Osteoblast (primary cell): ENCODE measurements at regions not wholly inside any gene's neighbourhood (a gene's known extent, or its start where the extent isn't known, plus 50 kb on each side); places are given as distances from the start of the nearest gene placed in this dataset.
"Not testable (repeated sequence)": the region's sequence is repeated elsewhere in the genome, so short reads cannot be mapped to it uniquely, and the experiment has no call there.

Source experiments
- DNase-seq: peaks from one replicate; pipeline ENCODE4 v3.0.0; 2011; ENCODE audit warnings: low spot score, mixed read lengths; ENCODE audit not compliant: insufficient read length; ENCODE audit errors: missing footprints
- H2AFZ ChIP-seq: 2 replicates; pipeline ENCODE4 v1.6.0; 2011; ENCODE audit warnings: mild to moderate bottlenecking, low read length
- H3K27ac ChIP-seq: 2 replicates; pipeline ENCODE4 v1.5.1; 2011; ENCODE audit warnings: mild to moderate bottlenecking, low read depth, low read length, moderate library complexity
- H3K27me3 ChIP-seq: 2 replicates; pipeline ENCODE4 v1.6.0; 2012; ENCODE audit warnings: mild to moderate bottlenecking, control low read depth, inconsistent platforms, low read length, moderate library complexity; ENCODE audit not compliant: insufficient read depth
- H3K36me3 ChIP-seq: 2 replicates; pipeline ENCODE4 v1.5.1; 2011; ENCODE audit warnings: mild to moderate bottlenecking, low read length, control low read depth, moderate library complexity; ENCODE audit not compliant: insufficient read depth
- H3K4me1 ChIP-seq: 2 replicates; pipeline ENCODE4 v1.5.1; 2011; ENCODE audit warnings: mild to moderate bottlenecking, low read length, control low read depth, moderate library complexity; ENCODE audit not compliant: insufficient read depth
- H3K4me2 ChIP-seq: 2 replicates; pipeline ENCODE4 v1.6.0; 2011; ENCODE audit warnings: mild to moderate bottlenecking, low read length; ENCODE audit not compliant: insufficient read depth
- H3K4me3 ChIP-seq: fragments of 200-600 bp; sonication (generic); 3 replicates; pipeline ENCODE4 v1.5.1; 2012; ENCODE audit warnings: mild to moderate bottlenecking, low read length, inconsistent platforms; ENCODE audit not compliant: insufficient read depth
- H3K79me2 ChIP-seq: 2 replicates; pipeline ENCODE4 v1.6.0; 2012; ENCODE audit warnings: mild to moderate bottlenecking, low read length, control low read depth, inconsistent platforms; ENCODE audit not compliant: insufficient read depth
- H3K9me3 ChIP-seq: 2 replicates; pipeline ENCODE4 v1.5.1; 2011; ENCODE audit warnings: low read depth, low read length, control low read depth
- H4K20me1 ChIP-seq: 2 replicates; pipeline ENCODE4 v1.6.0; 2012; ENCODE audit warnings: mild to moderate bottlenecking, low read length, control low read depth; ENCODE audit not compliant: insufficient read depth
- CTCF ChIP-seq: IDR thresholded peaks from 2 replicates; pipeline ENCODE4 v1.5.1; 2011; ENCODE audit warnings: mild to moderate bottlenecking, low read depth, low read length, moderate library complexity; ENCODE audit errors: extremely low read depth

- no peak overlapping the region for H3K27ac ChIP-seq
- H4K20me1 ChIP-seq, result no peaks in the 10 kb centered on the region
- no peak for TF ChIP-seq CTCF
- no peaks in the 10 kb centered on the region for H3K4me1 ChIP-seq
- no peaks in the 10 kb centered on the region for H3K9me3 ChIP-seq
- no peaks in the 10 kb centered on the region for H3K27me3 ChIP-seq
- no peak overlapping the region for H2AFZ ChIP-seq
- no peak overlapping the region for H3K4me2 ChIP-seq
- DNase-seq, result no peak
- no peaks in the 10 kb centered on the region for H3K36me3 ChIP-seq
- H3K79me2 ChIP-seq, result no peaks in the 10 kb centered on the region
- H3K4me3 ChIP-seq, result no peak overlapping the region
These were observed 202.3 kb upstream of the STAC start for GRCh38 chr3:36178018-36178417.

DNA sequence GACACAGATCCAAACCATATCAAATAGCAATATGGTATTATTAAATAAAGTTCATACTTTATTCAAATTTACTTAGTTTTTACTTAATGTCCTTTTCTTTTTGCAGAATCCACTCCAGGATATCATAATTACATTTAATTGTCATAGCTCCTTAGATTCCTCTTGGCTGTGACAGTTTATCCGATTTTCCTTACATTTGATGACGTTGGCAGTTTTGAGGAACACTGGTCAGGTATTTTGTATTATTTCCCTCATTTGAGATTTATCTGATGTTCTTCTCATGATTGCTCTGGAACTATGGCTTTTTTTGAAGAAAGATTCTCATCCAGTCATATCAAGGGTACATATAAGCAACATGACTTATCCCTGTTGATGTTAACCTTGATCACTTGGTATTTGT is 198.3 kb upstream of the STAC start:
- H3K36me3 ChIP-seq, result no peaks in the 10 kb centered on the region
- TF ChIP-seq CTCF, result no peak
- H3K4me2 ChIP-seq, result no peak overlapping the region
- no peak overlapping the region for H3K4me3 ChIP-seq
- H3K27ac ChIP-seq, result no peak overlapping the region
- H3K4me1 ChIP-seq, result no peaks in the 10 kb centered on the region
- H2AFZ ChIP-seq, result no peak overlapping the region
- H3K9me3 ChIP-seq, result no peaks in the 10 kb centered on the region
- no peaks in the 10 kb centered on the region for H4K20me1 ChIP-seq
- H3K27me3 ChIP-seq, result no peaks in the 10 kb centered on the region
- DNase-seq, result no peak
- no peaks in the 10 kb centered on the region for H3K79me2 ChIP-seq

GRCh38 chr3:36187197-36187596 is 193.1 kb upstream of the STAC start:
- H3K4me3 ChIP-seq, H4K20me1 ChIP-seq, H3K36me3 ChIP-seq, H3K27ac ChIP-seq, H3K27me3 ChIP-seq, H2AFZ ChIP-seq, H3K79me2 ChIP-seq, DNase-seq, H3K4me1 ChIP-seq, H3K4me2 ChIP-seq, H3K9me3 ChIP-seq: not testable (repeated sequence)

DNA sequence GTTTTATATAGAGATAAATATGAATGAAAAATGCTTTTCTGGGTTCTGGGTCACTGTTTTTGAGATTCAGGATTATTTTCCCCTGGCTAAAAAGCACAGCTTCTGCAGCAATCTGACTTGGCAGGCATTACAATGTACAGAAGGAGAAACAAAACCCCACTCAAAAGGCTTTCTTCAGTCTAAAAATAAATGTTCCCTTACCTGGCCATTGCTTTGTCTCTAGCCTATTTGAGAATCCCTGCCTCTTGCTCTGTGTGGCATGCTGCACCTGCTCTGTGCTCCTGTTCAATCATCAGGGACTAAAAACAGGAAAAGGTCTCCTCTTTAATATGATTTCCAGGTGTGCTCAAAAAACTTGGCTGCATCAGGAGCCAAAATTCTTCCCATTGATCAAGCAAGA is 187.4 kb upstream of the STAC start:
- H3K27me3 ChIP-seq, result no peaks in the 10 kb centered on the region
- no peak overlapping the region for H3K27ac ChIP-seq
- no peaks in the 10 kb centered on the region for H3K4me1 ChIP-seq
- DNase-seq, result no peak
- no peaks in the 10 kb centered on the region for H4K20me1 ChIP-seq
- H3K79me2 ChIP-seq, result no peaks in the 10 kb centered on the region
- H2AFZ ChIP-seq, result no peak overlapping the region
- H3K4me3 ChIP-seq, result no peak overlapping the region
- TF ChIP-seq CTCF, result no peak
- H3K9me3 ChIP-seq, result no peaks in the 10 kb centered on the region
- no peaks in the 10 kb centered on the region for H3K36me3 ChIP-seq
- no peak overlapping the region for H3K4me2 ChIP-seq

GRCh38 chr3:36193448-36193847 is 186.9 kb upstream of the STAC start:
- Histone ChIP-seq H3K4me3 (no peak overlapping the region), H2AFZ (no peak overlapping the region), H3K79me2 (no peaks in the 10 kb centered on the region), H3K4me1 (no peaks in the 10 kb centered on the region), H3K27me3 (no peaks in the 10 kb centered on the region), H4K20me1 (no peaks in the 10 kb centered on the region), H3K27ac (no peak overlapping the region), H3K4me2 (no peak overlapping the region), H3K9me3 (no peaks in the 10 kb centered on the region), H3K36me3 (no peaks in the 10 kb centered on the region)
- TF ChIP-seq CTCF, result no peak
- no peak for DNase-seq
